GM12878 (cell line): ENCODE measurements at regions not wholly inside any gene's neighbourhood (a gene's known extent, or its start where the extent isn't known, plus 50 kb on each side); places are given as distances from the start of the nearest gene placed in this dataset.

Source experiments
- CTCF ChIP-seq, 3 experiments: IDR thresholded peaks in 2 of 3; conservative IDR thresholded peaks in 1 of 3; 2 replicates each; pipeline ENCODE4 v1.5.1; 2011; ENCODE audit warnings: low read depth in 3 of 3, low read length in 3 of 3, mild to moderate bottlenecking in 3 of 3, control low read depth in 2 of 3, moderate library complexity in 2 of 3, inconsistent platforms in 1 of 3, mixed read lengths in 1 of 3; ENCODE audit not compliant: control insufficient read depth in 2 of 3, insufficient read depth in 1 of 3; ENCODE audit errors: extremely low read depth in 1 of 3
- EZH2 ChIP-seq: IDR thresholded peaks from 2 replicates; pipeline ENCODE4 v1.6.1; 2012; ENCODE audit warnings: low read depth, mild to moderate bottlenecking, control low read depth, inconsistent platforms, low read length, borderline replicate concordance; ENCODE audit not compliant: control insufficient read depth
- IKZF1 ChIP-seq: fragments of 450-650 bp; conservative IDR thresholded peaks from 2 replicates; pipeline ENCODE4 v1.6.1; 2017; ENCODE audit warnings: antibody characterized with exemption, mild to moderate bottlenecking
- NFYB ChIP-seq: IDR thresholded peaks from 2 replicates; pipeline ENCODE4 v1.6.1; 2011; ENCODE audit warnings: low read depth, mild to moderate bottlenecking, low read length, improper control_type of control experiment, moderate library complexity; ENCODE audit not compliant: insufficient read depth
- NRF1 ChIP-seq: conservative IDR thresholded peaks from 2 replicates; pipeline ENCODE4 v1.6.1; 2011; ENCODE audit warnings: mild to moderate bottlenecking, low read depth, low read length, improper control_type of control experiment
- RAD21 ChIP-seq: IDR thresholded peaks from 2 replicates; pipeline ENCODE4 v1.6.1; 2011; ENCODE audit warnings: mild to moderate bottlenecking, low read depth, low read length, moderate library complexity; ENCODE audit not compliant: insufficient read depth
- SMARCA5 ChIP-seq: fragments of 450-650 bp; IDR thresholded peaks from 2 replicates; pipeline ENCODE4 v1.6.1; 2017; ENCODE audit warnings: mild to moderate bottlenecking
- TCF12 ChIP-seq: IDR thresholded peaks from 2 replicates; pipeline ENCODE4 v1.6.1; 2011; ENCODE audit warnings: low read depth, mild to moderate bottlenecking, low read length
- ZNF274 ChIP-seq: IDR thresholded peaks from one replicate; pipeline ENCODE4 v1.8.0; 2011; ENCODE audit not compliant: insufficient read length, insufficient read depth

- no peak for TF ChIP-seq NRF1
- TF ChIP-seq EZH2: no peak
- no peak for TF ChIP-seq TCF12
- TF ChIP-seq SMARCA5: no peak
- no peak for TF ChIP-seq NFYB
- TF ChIP-seq CTCF (IDR thresholded peaks at IDR 0.05 in 2 of 3, conservative IDR thresholded peaks at IDR 0.05 in 1 of 3; ENCODE audit: control insufficient read depth in 2 of 3, extremely low read depth in 1 of 3, insufficient read depth in 1 of 3, low read depth in 3 of 3, low read length in 3 of 3): no peak
- no peak for TF ChIP-seq RAD21
- TF ChIP-seq ZNF274: no peak
- no peak for TF ChIP-seq IKZF1
These were observed 193.8 kb downstream of the PAX3 start for GRCh38 chr2:222105046-222105445.
